ENCODE measurements at regions not wholly inside any gene's neighbourhood (a gene's known extent, or its start where the extent isn't known, plus 50 kb on each side); places are given as distances from the start of the nearest gene placed in this dataset.

DNA sequence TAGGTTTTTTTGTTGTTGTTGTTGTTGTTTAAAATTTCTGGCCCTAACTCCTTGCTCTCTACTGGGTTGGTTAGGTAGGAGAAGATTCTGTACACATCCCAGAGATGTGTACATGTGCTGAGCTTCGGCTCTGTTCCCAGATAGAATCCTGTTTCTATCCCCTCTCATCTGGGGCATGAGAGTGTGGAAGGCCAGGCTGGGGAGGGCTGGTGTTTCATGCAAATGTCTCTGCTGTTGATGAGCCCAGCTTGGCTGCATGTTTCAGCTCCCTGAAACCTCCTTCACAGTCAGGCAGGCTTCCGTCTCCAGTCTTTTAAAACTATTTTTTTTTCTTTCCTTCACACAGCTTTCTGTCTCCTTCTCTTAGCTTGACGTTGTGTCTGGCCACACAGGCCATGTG lies 526.9 kb upstream of the KLF4 start:
- H2AFZ ChIP-seq = peak overlapping the region; percentile 56
- no peak overlapping the region for H3K27ac Mint-ChIP-seq
- peak; percentile 41; the same call in 2 of the 3 replicates for ATAC-seq
- no peak overlapping the region for H3K27ac ChIP-seq (ENCODE audit: low read depth)
- TF ChIP-seq, protein P1, sequence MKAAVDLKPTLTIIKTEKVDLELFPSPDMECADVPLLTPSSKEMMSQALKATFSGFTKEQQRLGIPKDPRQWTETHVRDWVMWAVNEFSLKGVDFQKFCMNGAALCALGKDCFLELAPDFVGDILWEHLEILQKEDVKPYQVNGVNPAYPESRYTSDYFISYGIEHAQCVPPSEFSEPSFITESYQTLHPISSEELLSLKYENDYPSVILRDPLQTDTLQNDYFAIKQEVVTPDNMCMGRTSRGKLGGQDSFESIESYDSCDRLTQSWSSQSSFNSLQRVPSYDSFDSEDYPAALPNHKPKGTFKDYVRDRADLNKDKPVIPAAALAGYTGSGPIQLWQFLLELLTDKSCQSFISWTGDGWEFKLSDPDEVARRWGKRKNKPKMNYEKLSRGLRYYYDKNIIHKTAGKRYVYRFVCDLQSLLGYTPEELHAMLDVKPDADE (IDR thresholded peaks at IDR 0.05) = no peak
- TF ChIP-seq ZNF331 (CRISPR knock-in tag; IDR thresholded peaks at IDR 0.05; ENCODE audit: low read depth) = no peak
- H3K4me3 Mint-ChIP-seq = no peak overlapping the region
- no peaks in the 10 kb centered on the region; the same call in 2 of the 3 replicates for H3K9me3 Mint-ChIP-seq
- peaks cover 13% of the 10 kb centered on the region for H3K4me1 ChIP-seq (ENCODE audit: insufficient read depth)
- H4K20me1 ChIP-seq (replicated peaks; ENCODE audit: insufficient read depth) = no peaks in the 10 kb centered on the region
- no peak overlapping the region for H3K4me2 ChIP-seq
- no peak overlapping the region for H3K4me3 ChIP-seq
- H3K36me3 Mint-ChIP-seq (ENCODE audit: low read depth) = peaks cover 2% of the 10 kb centered on the region; the same call in 1 of the 3 replicates
- no peaks in the 10 kb centered on the region for H3K27me3 ChIP-seq (ENCODE audit: insufficient read depth)
- no peaks in the 10 kb centered on the region for H3K36me3 ChIP-seq (ENCODE audit: insufficient read depth)
- H3F3A ChIP-seq (replicated peaks; ENCODE audit: low read depth) = no peaks in the 10 kb centered on the region
- DNase-seq (ENCODE audit: low spot score) = no peak
- no peaks in the 10 kb centered on the region for H3K27me3 Mint-ChIP-seq (ENCODE audit: insufficient read depth, low read depth, poor library complexity)
- peaks cover 20% of the 10 kb centered on the region for H3K4me1 Mint-ChIP-seq
- peaks cover 22% of the 10 kb centered on the region; the same call in 1 of the 2 replicates for H3K9me2 ChIP-seq (ENCODE audit: insufficient read depth)
- no peaks in the 10 kb centered on the region for H3K79me2 ChIP-seq (replicated peaks; ENCODE audit: insufficient read depth)

DNA sequence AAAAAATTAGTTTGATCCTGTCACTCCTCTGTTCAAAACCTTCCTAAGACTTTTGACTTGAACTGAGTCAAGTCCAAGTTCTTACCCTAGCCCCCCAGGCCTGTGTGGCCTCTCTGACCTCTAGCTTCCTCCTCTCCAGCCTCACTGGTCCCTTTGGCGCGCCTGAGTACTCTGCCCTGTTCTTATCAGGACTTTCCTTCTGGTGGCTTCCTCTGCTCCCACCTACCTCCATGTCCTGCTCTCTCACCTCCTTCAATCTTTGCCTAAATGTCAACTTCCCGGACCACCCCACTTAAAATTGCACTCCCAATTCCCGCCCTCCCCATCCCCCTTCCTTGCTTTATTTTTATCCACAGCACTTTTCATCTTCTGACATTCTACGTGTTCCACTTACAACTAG lies 526.1 kb upstream of the KLF4 start:
- Mint-ChIP-seq H3K36me3 (ENCODE audit: low read depth) (no peaks in the 10 kb centered on the region), H3K9me3 (no peaks in the 10 kb centered on the region; the same call in 2 of the 3 replicates), H3K4me1 (peaks cover 12% of the 10 kb centered on the region), H3K27ac (no peak overlapping the region), H3K4me3 (no peak overlapping the region), H3K27me3 (ENCODE audit: insufficient read depth, low read depth, poor library complexity) (no peaks in the 10 kb centered on the region)
- no peaks in the 10 kb centered on the region for H3K36me3 ChIP-seq (ENCODE audit: insufficient read depth)
- DNase-seq (ENCODE audit: low spot score) (no peak), ATAC-seq (no peak)
- no peak overlapping the region for H3K27ac ChIP-seq (ENCODE audit: low read depth)
- no peaks in the 10 kb centered on the region for H3F3A ChIP-seq (replicated peaks; ENCODE audit: low read depth)
- H3K27me3 ChIP-seq (ENCODE audit: insufficient read depth) = no peaks in the 10 kb centered on the region
- H3K4me2 ChIP-seq = no peak overlapping the region
- H3K4me1 ChIP-seq (ENCODE audit: insufficient read depth) = peaks cover 6% of the 10 kb centered on the region
- no peak overlapping the region for H2AFZ ChIP-seq
- peaks cover 19% of the 10 kb centered on the region; the same call in 1 of the 2 replicates for H3K9me2 ChIP-seq (ENCODE audit: insufficient read depth)
- no peak overlapping the region for H3K4me3 ChIP-seq
- H4K20me1 ChIP-seq (replicated peaks; ENCODE audit: insufficient read depth) = no peaks in the 10 kb centered on the region
- no peaks in the 10 kb centered on the region for H3K79me2 ChIP-seq (replicated peaks; ENCODE audit: insufficient read depth)
- TF ChIP-seq CREB1 (CRISPR knock-in tag; IDR thresholded peaks at IDR 0.05; ENCODE audit: low read depth) (no peak), STAT1 (IDR thresholded peaks at IDR 0.05; ENCODE audit: unreplicated experiment) (no peak), POLR2AphosphoS5 (IDR thresholded peaks at IDR 0.05; ENCODE audit: low read depth) (no peak), EZH2phosphoT487 (IDR thresholded peaks at IDR 0.05; ENCODE audit: unreplicated experiment) (no peak), ZNF331 (CRISPR knock-in tag; IDR thresholded peaks at IDR 0.05; ENCODE audit: low read depth) (no peak), ZNF114 (CRISPR knock-in tag; IDR thresholded peaks at IDR 0.05) (no peak), EZH2 (IDR thresholded peaks at IDR 0.05; ENCODE audit: low read depth, unreplicated experiment) (no peak)
- TF ChIP-seq, protein P2, sequence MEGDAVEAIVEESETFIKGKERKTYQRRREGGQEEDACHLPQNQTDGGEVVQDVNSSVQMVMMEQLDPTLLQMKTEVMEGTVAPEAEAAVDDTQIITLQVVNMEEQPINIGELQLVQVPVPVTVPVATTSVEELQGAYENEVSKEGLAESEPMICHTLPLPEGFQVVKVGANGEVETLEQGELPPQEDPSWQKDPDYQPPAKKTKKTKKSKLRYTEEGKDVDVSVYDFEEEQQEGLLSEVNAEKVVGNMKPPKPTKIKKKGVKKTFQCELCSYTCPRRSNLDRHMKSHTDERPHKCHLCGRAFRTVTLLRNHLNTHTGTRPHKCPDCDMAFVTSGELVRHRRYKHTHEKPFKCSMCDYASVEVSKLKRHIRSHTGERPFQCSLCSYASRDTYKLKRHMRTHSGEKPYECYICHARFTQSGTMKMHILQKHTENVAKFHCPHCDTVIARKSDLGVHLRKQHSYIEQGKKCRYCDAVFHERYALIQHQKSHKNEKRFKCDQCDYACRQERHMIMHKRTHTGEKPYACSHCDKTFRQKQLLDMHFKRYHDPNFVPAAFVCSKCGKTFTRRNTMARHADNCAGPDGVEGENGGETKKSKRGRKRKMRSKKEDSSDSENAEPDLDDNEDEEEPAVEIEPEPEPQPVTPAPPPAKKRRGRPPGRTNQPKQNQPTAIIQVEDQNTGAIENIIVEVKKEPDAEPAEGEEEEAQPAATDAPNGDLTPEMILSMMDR (conservative IDR thresholded peaks at IDR 0.05; ENCODE audit: low read depth in 2 of 2) = no peak
- TF ChIP-seq, protein P3, sequence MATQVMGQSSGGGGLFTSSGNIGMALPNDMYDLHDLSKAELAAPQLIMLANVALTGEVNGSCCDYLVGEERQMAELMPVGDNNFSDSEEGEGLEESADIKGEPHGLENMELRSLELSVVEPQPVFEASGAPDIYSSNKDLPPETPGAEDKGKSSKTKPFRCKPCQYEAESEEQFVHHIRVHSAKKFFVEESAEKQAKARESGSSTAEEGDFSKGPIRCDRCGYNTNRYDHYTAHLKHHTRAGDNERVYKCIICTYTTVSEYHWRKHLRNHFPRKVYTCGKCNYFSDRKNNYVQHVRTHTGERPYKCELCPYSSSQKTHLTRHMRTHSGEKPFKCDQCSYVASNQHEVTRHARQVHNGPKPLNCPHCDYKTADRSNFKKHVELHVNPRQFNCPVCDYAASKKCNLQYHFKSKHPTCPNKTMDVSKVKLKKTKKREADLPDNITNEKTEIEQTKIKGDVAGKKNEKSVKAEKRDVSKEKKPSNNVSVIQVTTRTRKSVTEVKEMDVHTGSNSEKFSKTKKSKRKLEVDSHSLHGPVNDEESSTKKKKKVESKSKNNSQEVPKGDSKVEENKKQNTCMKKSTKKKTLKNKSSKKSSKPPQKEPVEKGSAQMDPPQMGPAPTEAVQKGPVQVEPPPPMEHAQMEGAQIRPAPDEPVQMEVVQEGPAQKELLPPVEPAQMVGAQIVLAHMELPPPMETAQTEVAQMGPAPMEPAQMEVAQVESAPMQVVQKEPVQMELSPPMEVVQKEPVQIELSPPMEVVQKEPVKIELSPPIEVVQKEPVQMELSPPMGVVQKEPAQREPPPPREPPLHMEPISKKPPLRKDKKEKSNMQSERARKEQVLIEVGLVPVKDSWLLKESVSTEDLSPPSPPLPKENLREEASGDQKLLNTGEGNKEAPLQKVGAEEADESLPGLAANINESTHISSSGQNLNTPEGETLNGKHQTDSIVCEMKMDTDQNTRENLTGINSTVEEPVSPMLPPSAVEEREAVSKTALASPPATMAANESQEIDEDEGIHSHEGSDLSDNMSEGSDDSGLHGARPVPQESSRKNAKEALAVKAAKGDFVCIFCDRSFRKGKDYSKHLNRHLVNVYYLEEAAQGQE (IDR thresholded peaks at IDR 0.05; ENCODE audit: unreplicated experiment) = no peak
- TF ChIP-seq, protein P1 (IDR thresholded peaks at IDR 0.05) = no peak

All from GM23338 (cell line).